HG02610 (cell line): ENCODE measurements at regions not wholly inside any gene's neighbourhood (a gene's known extent, or its start where the extent isn't known, plus 50 kb on each side); places are given as distances from the start of the nearest gene placed in this dataset.
"Not testable (repeated sequence)": the region's sequence is repeated elsewhere in the genome, so short reads cannot be mapped to it uniquely, and the experiment has no call there.

Experiments used
- ATAC-seq: cut with Tn5 transposase; IDR thresholded peaks from one replicate; pipeline ENCODE4 v1.9.1; 2021; ENCODE audit warnings: mild to moderate bottlenecking, moderate library complexity; ENCODE audit not compliant: unreplicated experiment

- no peak for ATAC-seq
These were observed 245.7 kb upstream of the REG3G start for GRCh38 chr2:78779761-78780160.

- ATAC-seq: no peak
These were observed 245.2 kb upstream of the REG3G start for GRCh38 chr2:78780256-78780655.

- ATAC-seq: no peak
These were observed 244.5 kb upstream of the REG3G start for GRCh38 chr2:78780864-78781583.

GRCh38 chr2:78782196-78782595, 243.3 kb upstream of the REG3G start:
- no peak for ATAC-seq

- no peak for ATAC-seq
These were observed 213.4 kb upstream of the REG3G start for GRCh38 chr2:78811955-78812610.

- ATAC-seq: no peak
These were observed 211.0 kb upstream of the REG3G start for GRCh38 chr2:78814331-78814986.

GRCh38 chr2:78817430-78817829, 208.1 kb upstream of the REG3G start:
- no peak for ATAC-seq

GRCh38 chr2:78832481-78832880, 193.0 kb upstream of the REG3G start:
- ATAC-seq: no peak

GRCh38 chr2:78839259-78839658, 186.2 kb upstream of the REG3G start:
- ATAC-seq: no peak

GRCh38 chr2:78840311-78840710, 185.2 kb upstream of the REG3G start:
- ATAC-seq: not testable (repeated sequence)

GRCh38 chr2:78845664-78846185, 179.8 kb upstream of the REG3G start:
- no peak for ATAC-seq

GRCh38 chr2:78861546-78861945, 164.0 kb upstream of the REG3G start:
- no peak for ATAC-seq

GRCh38 chr2:78864205-78864604, 161.3 kb upstream of the REG3G start:
- ATAC-seq: no peak

GRCh38 chr2:78865667-78866066, 159.8 kb upstream of the REG3G start:
- ATAC-seq: no peak

GRCh38 chr2:78870343-78870967, 155.0 kb upstream of the REG3G start:
- no peak for ATAC-seq

- ATAC-seq: no peak
These were observed 152.0 kb upstream of the REG3G start for GRCh38 chr2:78873526-78873925.

GRCh38 chr2:78876316-78876688, 149.2 kb upstream of the REG3G start:
- no peak for ATAC-seq

GRCh38 chr2:78887446-78887845, 138.1 kb upstream of the REG3G start:
- no peak for ATAC-seq

GRCh38 chr2:78890935-78891334, 134.6 kb upstream of the REG3G start:
- ATAC-seq: no peak

- no peak for ATAC-seq
These were observed 133.2 kb upstream of the REG3G start for GRCh38 chr2:78892295-78892694.

GRCh38 chr2:78895022-78895421, 130.5 kb upstream of the REG3G start:
- no peak for ATAC-seq
